Right atrium auricular region (tissue), 2 donors: ENCODE measurements at regions not wholly inside any gene's neighbourhood (a gene's known extent, or its start where the extent isn't known, plus 50 kb on each side); places are given as distances from the start of the nearest gene placed in this dataset.
"Not testable (repeated sequence)": the region's sequence is repeated elsewhere in the genome, so short reads cannot be mapped to it uniquely, and the experiment has no call there.

ENCODE experiments used
- DNase-seq: peaks from one replicate; pipeline ENCODE4 v3.0.0-alpha.2; 2019; ENCODE audit warnings: low spot score
- H3K27ac ChIP-seq, 2 donors: fragments of 200-600 bp; sonication (generic); 1 replicate in 1 of 2; 2 replicates in 1 of 2; pipeline ENCODE4 v1.5.1; 2016 to 2019
- H3K27me3 ChIP-seq, 2 donors: fragments of 200-600 bp; sonication (generic); one replicate each; pipeline versions ENCODE4 v1.5.1 to v1.6.0; 2017 to 2019
- H3K36me3 ChIP-seq: fragments of 200-600 bp; sonication (generic); one replicate; pipeline ENCODE4 v1.5.1; 2016
- H3K4me1 ChIP-seq, 2 donors: fragments of 200-600 bp; sonication (generic); one replicate each; pipeline versions ENCODE4 v1.5.1 to v1.6.0; 2017 to 2019
- H3K4me3 ChIP-seq, 2 donors: fragments of 200-600 bp; sonication (generic); 1 replicate in 1 of 2; 2 replicates in 1 of 2; pipeline ENCODE4 v1.5.1; 2017 to 2019; ENCODE audit warnings: mild to moderate bottlenecking in 1 of 2, moderate library complexity in 1 of 2
- H3K9me3 ChIP-seq, 2 donors: fragments of 200-600 bp; sonication (generic); one replicate each; pipeline ENCODE4 v1.5.1; 2019
- CTCF ChIP-seq, 2 donors: fragments of 200-600 bp; sonication (generic); IDR thresholded peaks; one replicate each; pipeline ENCODE4 v1.5.1; 2019; ENCODE audit warnings: antibody characterized with exemption in 2 of 2

- no peak overlapping the region for H3K4me3 ChIP-seq
- no peaks in the 10 kb centered on the region for H3K9me3 ChIP-seq
- no peaks in the 10 kb centered on the region for H3K4me1 ChIP-seq
- no peak for DNase-seq
- no peaks in the 10 kb centered on the region for H3K27me3 ChIP-seq
- H3K27ac ChIP-seq = no peak overlapping the region
- no peaks in the 10 kb centered on the region for H3K36me3 ChIP-seq
- no peak for TF ChIP-seq CTCF (IDR thresholded peaks at IDR 0.05)
Measured at GRCh38 chr12:87596636-87597035, 432.6 kb downstream of the C12orf50 start.

- H3K4me1 ChIP-seq = no peaks in the 10 kb centered on the region
- no peaks in the 10 kb centered on the region for H3K36me3 ChIP-seq
- TF ChIP-seq CTCF (IDR thresholded peaks at IDR 0.05) = no peak
Measured at GRCh38 chr12:87596134-87596533, 433.1 kb downstream of the C12orf50 start.

GRCh38 chr12:87585882-87586557, 443.2 kb downstream of the C12orf50 start:
- DNase-seq = no peak
- Histone ChIP-seq H3K4me1 (no peaks in the 10 kb centered on the region), H3K27ac (no peak overlapping the region), H3K27me3 (no peaks in the 10 kb centered on the region), H3K9me3 (no peaks in the 10 kb centered on the region), H3K4me3 (no peak overlapping the region), H3K36me3 (no peaks in the 10 kb centered on the region)
- no peak for TF ChIP-seq CTCF (IDR thresholded peaks at IDR 0.05)

More at GRCh38 chr12:87596134-87596533, 433.1 kb downstream of the C12orf50 start:
- no peaks in the 10 kb centered on the region for H3K27me3 ChIP-seq
- no peak overlapping the region for H3K4me3 ChIP-seq
- DNase-seq = no peak
- no peaks in the 10 kb centered on the region for H3K9me3 ChIP-seq
- H3K27ac ChIP-seq = no peak overlapping the region

GRCh38 chr12:87579091-87579490, 450.1 kb downstream of the C12orf50 start:
- not testable (repeated sequence) for H3K4me3 ChIP-seq, H3K36me3 ChIP-seq, H3K4me1 ChIP-seq, DNase-seq, H3K9me3 ChIP-seq, H3K27ac ChIP-seq, H3K27me3 ChIP-seq

GRCh38 chr12:87575906-87576305, 453.3 kb downstream of the C12orf50 start:
- no peaks in the 10 kb centered on the region for H3K36me3 ChIP-seq
- H3K4me3 ChIP-seq = no peak overlapping the region
- H3K27me3 ChIP-seq = no peaks in the 10 kb centered on the region
- H3K4me1 ChIP-seq = no peaks in the 10 kb centered on the region
- DNase-seq = no peak
- H3K9me3 ChIP-seq = no peaks in the 10 kb centered on the region
- no peak overlapping the region for H3K27ac ChIP-seq
- TF ChIP-seq CTCF (IDR thresholded peaks at IDR 0.05) = no peak

- H3K4me1 ChIP-seq, H3K27ac ChIP-seq, DNase-seq, H3K36me3 ChIP-seq, H3K4me3 ChIP-seq, H3K9me3 ChIP-seq, H3K27me3 ChIP-seq: not testable (repeated sequence)
Measured at GRCh38 chr12:87566918-87567317, 462.3 kb downstream of the C12orf50 start.

GRCh38 chr12:87556985-87557384, 472.2 kb downstream of the C12orf50 start:
- H3K4me3 ChIP-seq = no peak overlapping the region
- H3K27me3 ChIP-seq = no peaks in the 10 kb centered on the region
- no peaks in the 10 kb centered on the region for H3K4me1 ChIP-seq
- no peak for DNase-seq
- no peak overlapping the region for H3K27ac ChIP-seq
- no peaks in the 10 kb centered on the region for H3K36me3 ChIP-seq
- no peaks in the 10 kb centered on the region for H3K9me3 ChIP-seq
- TF ChIP-seq CTCF (IDR thresholded peaks at IDR 0.05) = no peak

- not testable (repeated sequence) for H3K36me3 ChIP-seq, H3K4me1 ChIP-seq, H3K9me3 ChIP-seq, DNase-seq, H3K4me3 ChIP-seq, H3K27me3 ChIP-seq, H3K27ac ChIP-seq
Measured at GRCh38 chr12:87531213-87531612, 498.0 kb downstream of the C12orf50 start.
